Fibroblast of upper back skin (primary cell): ENCODE measurements at regions not wholly inside any gene's neighbourhood (a gene's known extent, or its start where the extent isn't known, plus 50 kb on each side); places are given as distances from the start of the nearest gene placed in this dataset.

Experiments
- DNase-seq: peaks from one replicate; pipeline ENCODE4 v3.0.0-alpha.2; 2013

DNA sequence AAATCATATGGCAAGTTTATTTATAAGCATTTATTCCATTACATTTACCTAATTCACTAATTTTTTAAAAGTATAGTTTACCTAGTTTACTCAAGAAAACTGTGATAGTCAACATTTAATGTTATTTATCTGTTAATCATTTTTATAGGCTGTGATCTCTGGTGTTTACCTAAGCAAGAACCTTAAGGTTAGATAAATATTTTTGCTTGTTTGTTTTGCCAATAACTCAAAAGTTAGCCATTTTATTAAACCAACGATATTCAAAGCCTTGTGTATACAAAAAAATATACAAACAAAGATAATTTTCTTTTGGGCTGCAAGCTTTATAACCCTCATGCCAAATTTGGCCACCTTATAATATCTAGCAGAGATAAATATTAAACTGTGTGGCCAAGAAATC is 157.3 kb downstream of the SLCO1B3 start:
- DNase-seq, result no peak

DNA sequence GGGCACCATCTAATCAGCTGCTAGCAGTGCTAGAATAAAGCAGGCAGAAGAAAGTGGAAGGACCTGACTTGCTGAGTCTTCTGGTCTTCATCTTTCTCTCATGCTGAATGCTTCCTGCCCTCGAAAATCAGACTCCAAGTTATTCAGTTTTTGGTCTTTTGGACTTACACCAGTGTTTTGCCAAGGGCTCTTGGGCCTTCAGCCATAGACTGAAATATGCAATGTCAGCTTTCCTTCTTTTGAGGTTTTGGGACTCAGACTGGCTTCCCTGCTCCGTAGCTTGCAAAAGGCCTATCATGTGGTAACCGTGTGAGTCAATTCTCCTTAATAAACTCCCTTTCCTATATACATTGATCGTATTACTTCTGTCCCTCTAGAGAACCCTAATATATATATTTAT is 159.3 kb downstream of the SLCO1B3 start:
- DNase-seq, result no peak

DNA sequence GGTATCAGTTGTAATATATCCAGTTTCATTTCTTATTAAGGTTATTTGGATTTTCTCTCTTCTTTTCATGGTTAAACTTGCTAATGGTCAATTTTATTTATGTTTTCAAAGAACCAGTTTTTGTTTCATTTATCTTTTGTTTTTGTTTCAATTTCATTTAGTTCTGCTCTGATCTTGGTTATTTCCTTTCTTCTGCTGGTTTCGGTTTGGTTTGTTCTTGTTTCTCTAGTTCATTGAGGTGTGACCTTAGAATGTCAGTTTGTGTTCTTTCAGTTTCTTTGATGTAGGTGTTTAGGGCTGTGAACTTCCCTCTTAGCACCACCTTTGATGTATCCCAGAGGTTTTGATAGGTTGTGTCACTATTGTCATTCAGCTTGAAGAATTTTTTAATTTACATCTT is 145.6 kb upstream of the SLCO1B1 start:
- DNase-seq, result no peak

DNA sequence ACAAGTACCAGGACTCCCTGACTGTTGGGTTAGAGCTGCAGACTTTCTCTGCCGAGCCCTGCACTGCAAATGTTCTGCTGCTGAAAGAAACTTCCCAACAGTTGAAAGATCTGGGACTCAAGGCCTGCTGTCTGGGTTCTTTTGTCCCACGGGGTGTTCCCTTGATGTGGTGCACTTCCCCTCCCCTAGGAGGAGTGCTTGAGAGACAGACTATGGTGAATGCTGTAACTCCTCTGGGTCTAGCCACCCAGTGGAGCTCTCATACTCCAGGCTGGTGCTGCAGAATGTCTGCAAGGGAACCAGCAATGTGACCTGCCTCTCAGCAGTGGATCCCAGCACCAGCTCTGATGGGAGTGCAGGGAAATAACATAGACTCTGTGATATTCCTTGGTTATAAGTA is 129.2 kb upstream of the SLCO1B1 start:
- no peak for DNase-seq

DNA sequence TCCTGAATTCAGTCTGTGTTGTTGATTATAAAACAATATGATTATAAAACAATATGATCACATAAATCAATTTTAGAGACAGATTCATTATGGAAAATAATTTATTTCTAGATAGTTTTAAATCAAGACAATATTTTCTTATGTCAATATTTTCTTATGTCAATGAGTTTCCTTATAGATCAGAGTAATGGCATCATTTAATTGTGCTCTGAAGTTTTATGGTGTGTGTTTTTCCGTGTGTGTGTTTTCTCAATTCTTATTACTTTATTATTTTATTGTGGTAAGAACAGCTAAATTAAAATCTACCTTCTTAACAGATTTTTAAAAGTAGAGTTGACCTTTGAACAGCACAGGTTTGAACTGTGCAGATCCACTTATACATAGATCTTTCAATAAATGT is 105.3 kb upstream of the SLCO1B1 start:
- DNase-seq, result no peak

DNA sequence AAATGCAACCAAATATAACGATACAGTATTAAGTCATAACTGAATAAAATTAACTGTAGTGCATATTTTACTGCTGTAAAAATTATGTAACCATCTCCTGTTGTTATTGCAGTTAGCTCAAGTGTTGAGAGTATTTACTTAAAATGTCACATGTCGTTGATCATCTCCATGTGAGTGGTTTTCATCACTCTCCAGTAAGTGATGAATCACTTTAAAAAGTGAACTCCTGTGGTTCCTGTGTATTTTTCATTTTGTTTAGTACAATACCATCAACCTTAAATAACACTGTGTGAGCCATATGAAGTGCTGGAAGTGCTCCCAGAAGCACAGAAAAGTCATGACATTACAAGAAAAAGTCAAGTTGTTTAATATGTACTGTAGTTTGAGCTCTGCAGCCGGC is 104.7 kb upstream of the SLCO1B1 start:
- no peak for DNase-seq

DNA sequence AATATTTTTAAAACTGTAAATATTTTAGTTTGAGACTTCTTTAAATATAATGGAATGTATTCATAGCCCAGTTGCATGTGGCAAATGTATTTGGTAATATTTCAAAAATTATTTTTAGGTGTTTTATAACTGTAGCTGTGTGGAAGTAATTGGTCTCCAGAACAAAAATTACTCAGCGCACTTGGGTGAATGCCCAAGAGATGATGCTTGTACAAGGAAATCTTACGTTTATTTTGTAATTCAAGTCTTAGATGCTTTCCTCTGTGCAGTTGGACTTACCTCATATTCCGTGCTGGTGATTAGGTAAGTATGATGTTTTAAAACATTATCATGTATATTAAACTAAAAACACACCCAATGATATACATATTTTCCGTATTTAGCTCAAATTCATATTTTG is 76.7 kb upstream of the SLCO1B1 start:
- DNase-seq, result peak; percentile 19

DNA sequence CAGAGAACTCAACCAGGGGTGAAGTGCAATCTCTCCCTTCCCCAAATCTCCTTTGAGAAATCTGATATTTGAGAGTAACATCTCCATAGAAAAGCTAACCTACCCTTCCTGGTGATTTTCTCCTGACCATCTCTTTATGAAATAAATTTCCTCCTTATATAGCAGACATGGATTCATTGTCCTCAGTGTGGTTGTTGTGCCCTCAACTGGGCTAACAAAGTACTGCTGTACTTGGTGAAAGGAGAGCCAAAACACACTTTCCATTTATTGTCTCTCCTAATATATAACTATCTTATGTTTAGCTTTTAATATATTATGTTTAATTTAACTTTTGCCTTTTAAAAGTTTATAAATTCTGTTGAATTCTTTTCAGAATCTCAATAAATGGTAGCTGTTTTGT is 65.1 kb upstream of the SLCO1B1 start:
- DNase-seq, result no peak

DNA sequence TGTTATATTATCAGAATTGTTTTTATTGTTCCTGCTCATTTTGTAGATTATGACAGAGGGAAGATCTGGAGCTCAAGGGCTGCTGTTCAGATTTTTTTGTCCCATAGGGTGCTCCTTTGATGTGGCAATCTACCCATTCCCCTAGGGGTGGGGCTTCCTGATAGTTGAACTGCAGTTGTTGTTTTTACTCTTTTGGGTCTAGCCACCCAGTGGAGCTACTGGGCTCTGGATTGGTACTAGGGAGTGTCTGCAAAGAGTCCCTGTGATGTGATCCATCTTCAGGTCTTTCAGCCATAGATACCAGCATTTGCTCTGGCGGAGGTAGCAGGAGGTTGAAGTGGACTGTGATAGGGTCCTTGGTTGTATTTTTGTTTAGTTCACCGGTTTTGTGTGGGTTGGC is 57.9 kb upstream of the SLCO1B1 start:
- no peak for DNase-seq

DNA sequence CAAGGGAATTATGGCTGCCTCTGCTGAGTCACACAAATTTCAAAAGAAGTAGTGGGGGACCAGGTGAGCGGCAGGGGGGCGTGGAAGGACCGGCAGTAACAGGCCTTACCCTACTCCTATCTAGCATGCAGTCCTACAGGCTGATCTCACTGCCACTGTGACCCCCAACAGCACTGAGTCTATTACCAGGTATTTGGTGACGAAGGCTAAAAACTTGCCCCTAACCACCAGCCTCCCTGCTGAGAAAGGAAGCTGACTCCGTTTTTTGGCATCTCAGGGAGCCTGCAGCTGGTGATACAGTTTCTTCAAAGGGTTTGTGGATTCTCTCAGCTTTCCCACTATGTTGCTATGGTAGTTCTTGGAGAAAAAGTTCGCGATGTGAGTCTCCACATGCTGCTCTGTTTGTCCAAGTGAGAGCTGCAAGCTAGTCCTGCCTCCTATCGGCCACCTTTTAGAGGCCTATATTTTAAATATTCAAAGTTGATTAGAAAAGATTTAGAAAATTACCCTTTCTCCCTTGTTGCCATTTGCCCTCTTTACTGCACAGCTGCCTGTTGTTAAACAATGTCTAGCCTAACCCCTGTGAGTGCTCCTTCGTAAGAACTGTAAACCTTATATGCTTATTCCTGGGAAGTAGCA is 57.1 kb upstream of the SLCO1B1 start:
- DNase-seq, result peak; percentile 85
